ENCODE measurements at regions not wholly inside any gene's neighbourhood (a gene's known extent, or its start where the extent isn't known, plus 50 kb on each side); places are given as distances from the start of the nearest gene placed in this dataset.

DNA sequence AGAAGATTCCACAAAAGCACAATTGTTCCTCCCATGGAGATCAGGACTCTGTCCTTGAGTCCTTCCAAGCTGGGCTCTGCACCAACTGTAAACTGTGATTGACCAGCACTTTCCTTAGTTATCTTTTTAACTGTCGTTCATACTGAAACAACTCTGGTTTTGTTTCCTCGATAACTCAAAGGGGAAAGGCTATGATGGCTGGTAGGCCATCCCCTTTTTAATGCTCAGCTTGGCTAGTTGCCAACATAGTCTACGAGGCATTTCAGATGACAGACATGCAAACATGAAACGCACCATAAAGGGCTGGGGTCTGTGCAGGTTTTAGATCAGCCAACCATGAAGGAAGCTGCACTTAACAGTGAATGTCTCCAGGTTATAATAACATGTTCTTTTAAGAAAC, 497.1 kb upstream of the ARID1B start:
- TF ChIP-seq, protein P1, sequence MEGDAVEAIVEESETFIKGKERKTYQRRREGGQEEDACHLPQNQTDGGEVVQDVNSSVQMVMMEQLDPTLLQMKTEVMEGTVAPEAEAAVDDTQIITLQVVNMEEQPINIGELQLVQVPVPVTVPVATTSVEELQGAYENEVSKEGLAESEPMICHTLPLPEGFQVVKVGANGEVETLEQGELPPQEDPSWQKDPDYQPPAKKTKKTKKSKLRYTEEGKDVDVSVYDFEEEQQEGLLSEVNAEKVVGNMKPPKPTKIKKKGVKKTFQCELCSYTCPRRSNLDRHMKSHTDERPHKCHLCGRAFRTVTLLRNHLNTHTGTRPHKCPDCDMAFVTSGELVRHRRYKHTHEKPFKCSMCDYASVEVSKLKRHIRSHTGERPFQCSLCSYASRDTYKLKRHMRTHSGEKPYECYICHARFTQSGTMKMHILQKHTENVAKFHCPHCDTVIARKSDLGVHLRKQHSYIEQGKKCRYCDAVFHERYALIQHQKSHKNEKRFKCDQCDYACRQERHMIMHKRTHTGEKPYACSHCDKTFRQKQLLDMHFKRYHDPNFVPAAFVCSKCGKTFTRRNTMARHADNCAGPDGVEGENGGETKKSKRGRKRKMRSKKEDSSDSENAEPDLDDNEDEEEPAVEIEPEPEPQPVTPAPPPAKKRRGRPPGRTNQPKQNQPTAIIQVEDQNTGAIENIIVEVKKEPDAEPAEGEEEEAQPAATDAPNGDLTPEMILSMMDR (optimal IDR thresholded peaks at IDR 0.05 in 1 of 3, IDR thresholded peaks at IDR 0.05 in 1 of 3, conservative IDR thresholded peaks at IDR 0.05 in 1 of 3; ENCODE audit: extremely low read depth in 1 of 3, insufficient read depth in 2 of 3, low read length in 3 of 3), result no peak
- no peak for TF ChIP-seq EZH2 (IDR thresholded peaks at IDR 0.05; ENCODE audit: low read length)
- no peak overlapping the region for H3K27ac ChIP-seq (ENCODE audit: control insufficient read depth, insufficient read depth, low read length)
- dilution Hi-C loops (cut with MboI; ENCODE audit: extremely low pct_ligation_motif_present, low sequenced_read_pairs), result no loop called here
- no peak overlapping the region for H3K4me3 ChIP-seq (ENCODE audit: control insufficient read depth in 2 of 3, extremely low read depth in 1 of 3, insufficient read depth in 2 of 3, low read depth in 1 of 3, low read length in 3 of 3)
- no peaks in the 10 kb centered on the region for H3K36me3 ChIP-seq (ENCODE audit: control insufficient read depth in 2 of 2, extremely low read depth in 1 of 2, insufficient read depth in 2 of 2, low read length in 2 of 2)
- no peak overlapping the region for H3K4me2 ChIP-seq (ENCODE audit: control insufficient read depth, extremely low read depth, insufficient read depth, low read depth, low read length)
- no peak for DNase-seq (ENCODE audit: low read depth, low spot score)
- no peaks in the 10 kb centered on the region for H3K4me1 ChIP-seq (ENCODE audit: control insufficient read depth, extremely low read depth, insufficient read depth, low read length)
- H3K27me3 ChIP-seq (ENCODE audit: control insufficient read depth, extremely low read depth, insufficient read depth, low read length), result no peaks in the 10 kb centered on the region
- no peak overlapping the region for H2AFZ ChIP-seq (ENCODE audit: control insufficient read depth, low read length)
- no peaks in the 10 kb centered on the region for H4K20me1 ChIP-seq (ENCODE audit: control insufficient read depth, extremely low read depth, insufficient read depth, low read length)
- H3K9ac ChIP-seq (ENCODE audit: control insufficient read depth, extremely low read depth, insufficient read depth, low read length), result no peak overlapping the region
- no peaks in the 10 kb centered on the region for H3K79me2 ChIP-seq (ENCODE audit: control insufficient read depth, insufficient read depth, low read length)
- H3K9me1 ChIP-seq (ENCODE audit: control insufficient read depth, extremely low read depth, insufficient read depth, low read length), result no peaks in the 10 kb centered on the region
- H3K9me3 ChIP-seq (ENCODE audit: control insufficient read depth, low read depth, low read length), result no peaks in the 10 kb centered on the region
- FAIRE-seq, result no peak

DNA sequence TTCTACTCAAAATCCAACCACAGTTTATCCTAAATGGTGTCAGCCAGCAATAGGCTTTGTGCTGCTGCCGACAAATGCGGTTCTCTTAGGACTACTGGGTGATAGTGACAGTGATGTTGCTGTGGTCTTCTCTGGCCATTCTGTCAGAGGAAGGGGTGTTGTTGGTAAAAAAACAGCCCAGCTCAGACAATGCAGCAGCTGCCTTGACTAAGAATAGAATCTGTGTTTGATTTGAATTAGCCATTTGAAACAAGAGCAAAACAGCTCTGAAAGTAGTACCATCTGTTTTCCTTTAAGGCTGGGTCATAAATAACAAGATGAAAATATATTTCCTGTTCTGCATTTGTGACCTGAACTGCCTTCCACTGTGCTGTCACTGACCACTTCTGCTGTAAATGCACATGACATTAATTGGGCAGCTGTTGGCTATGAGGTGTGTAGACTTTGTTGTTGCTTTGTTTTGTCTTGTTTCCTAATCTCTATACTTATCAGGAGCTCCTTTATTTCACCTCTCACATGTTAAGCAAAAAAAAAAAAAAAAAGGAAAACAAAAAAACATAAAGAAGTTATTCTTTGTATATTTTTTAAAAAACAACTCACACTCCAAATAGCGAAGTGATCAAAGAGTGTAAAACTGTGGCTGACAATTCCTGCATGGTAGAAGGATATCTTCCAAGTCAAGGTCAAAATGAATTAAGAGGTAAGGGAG, 497.8 kb upstream of the ARID1B start:
- Histone ChIP-seq H3K4me2 (ENCODE audit: control insufficient read depth, extremely low read depth, insufficient read depth, low read depth, low read length) (no peak overlapping the region), H2AFZ (ENCODE audit: control insufficient read depth, low read length) (no peak overlapping the region), H3K36me3 (ENCODE audit: control insufficient read depth in 2 of 2, extremely low read depth in 1 of 2, insufficient read depth in 2 of 2, low read length in 2 of 2) (no peaks in the 10 kb centered on the region), H4K20me1 (ENCODE audit: control insufficient read depth, extremely low read depth, insufficient read depth, low read length) (no peaks in the 10 kb centered on the region), H3K27ac (ENCODE audit: control insufficient read depth, insufficient read depth, low read length) (no peak overlapping the region), H3K9ac (ENCODE audit: control insufficient read depth, extremely low read depth, insufficient read depth, low read length) (no peak overlapping the region), H3K4me3 (ENCODE audit: control insufficient read depth in 2 of 3, extremely low read depth in 1 of 3, insufficient read depth in 2 of 3, low read depth in 1 of 3, low read length in 3 of 3) (no peak overlapping the region), H3K4me1 (ENCODE audit: control insufficient read depth, extremely low read depth, insufficient read depth, low read length) (no peaks in the 10 kb centered on the region), H3K27me3 (ENCODE audit: control insufficient read depth, extremely low read depth, insufficient read depth, low read length) (no peaks in the 10 kb centered on the region), H3K79me2 (ENCODE audit: control insufficient read depth, insufficient read depth, low read length) (no peaks in the 10 kb centered on the region), H3K9me1 (ENCODE audit: control insufficient read depth, extremely low read depth, insufficient read depth, low read length) (no peaks in the 10 kb centered on the region), H3K9me3 (ENCODE audit: control insufficient read depth, low read depth, low read length) (no peaks in the 10 kb centered on the region)
- dilution Hi-C loops (cut with MboI; ENCODE audit: extremely low pct_ligation_motif_present, low sequenced_read_pairs), result no loop called here
- FAIRE-seq (no peak), DNase-seq (ENCODE audit: low read depth, low spot score) (no peak)
- TF ChIP-seq, protein P1 (optimal IDR thresholded peaks at IDR 0.05 in 1 of 3, IDR thresholded peaks at IDR 0.05 in 1 of 3, conservative IDR thresholded peaks at IDR 0.05 in 1 of 3; ENCODE audit: extremely low read depth in 1 of 3, insufficient read depth in 2 of 3, low read length in 3 of 3), result no peak
- TF ChIP-seq EZH2 (IDR thresholded peaks at IDR 0.05; ENCODE audit: low read length), result no peak

All from keratinocyte (primary cell).